ENCODE measurements at regions not wholly inside any gene's neighbourhood (a gene's known extent, or its start where the extent isn't known, plus 50 kb on each side); places are given as distances from the start of the nearest gene placed in this dataset.

DNA sequence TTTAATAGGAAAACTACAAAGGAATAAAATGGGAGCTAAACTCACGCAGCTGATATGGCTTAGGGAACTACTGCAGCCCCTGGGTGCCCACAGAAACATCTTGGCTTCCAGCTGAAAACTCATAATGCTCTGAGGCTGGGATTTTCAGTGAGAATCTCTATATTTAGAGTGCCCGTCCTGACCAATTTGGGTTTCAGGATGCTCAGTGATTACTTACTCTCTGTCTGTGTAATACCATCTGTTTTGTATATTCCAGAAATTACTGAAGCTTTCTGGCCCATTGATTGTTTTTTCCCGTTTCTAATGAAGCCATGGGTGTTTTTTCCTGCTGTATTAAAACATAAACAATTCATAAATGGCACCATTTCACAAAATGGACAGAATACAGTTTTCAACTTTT is 50.6 kb upstream of the ZNF385D start:
- H3K4me3 ChIP-seq (ENCODE audit: low read length): no peak overlapping the region
- no peak for DNase-seq (ENCODE audit: low read depth, low spot score)

DNA sequence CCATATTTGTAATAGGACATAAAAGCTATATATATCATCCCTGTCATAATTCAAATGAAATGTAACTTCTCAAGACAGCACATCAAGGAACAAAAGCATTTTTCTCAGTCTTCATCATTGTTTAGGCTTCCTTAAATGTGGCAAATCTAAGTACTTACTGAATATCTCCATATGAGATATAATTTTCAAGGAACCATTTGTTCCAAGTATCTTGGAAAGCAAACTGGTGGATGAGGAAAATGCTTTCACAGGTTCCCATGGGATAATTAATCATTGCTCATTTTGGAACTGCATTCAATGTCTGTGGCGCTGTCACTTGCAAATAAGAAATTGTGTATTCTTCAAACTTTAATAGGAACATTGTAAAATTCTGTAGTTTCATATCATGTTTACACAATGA is 52.6 kb upstream of the ZNF385D start:
- no peak for DNase-seq (ENCODE audit: low read depth, low spot score)
- H3K4me3 ChIP-seq (ENCODE audit: low read length): no peak overlapping the region

DNA sequence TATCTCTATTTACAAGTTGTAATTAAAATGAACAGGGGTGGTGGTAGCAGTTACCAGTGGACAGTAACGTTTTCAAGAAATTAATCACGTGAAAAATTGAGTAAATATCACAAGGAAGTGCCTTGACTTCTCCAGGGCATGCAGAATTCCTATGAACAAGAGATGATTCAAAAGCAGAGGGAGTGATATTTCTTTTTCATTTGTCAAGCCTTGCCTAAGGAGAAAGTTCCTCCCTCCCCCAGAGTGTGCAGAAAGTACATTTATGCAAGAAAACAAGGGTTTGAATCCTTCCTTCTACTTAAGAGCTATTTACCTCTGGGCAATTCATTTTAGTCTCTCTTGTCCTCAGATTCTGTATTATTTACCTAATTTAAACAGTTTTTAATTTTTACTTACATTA is 53.3 kb upstream of the ZNF385D start:
- no peak for DNase-seq (ENCODE audit: low read depth, low spot score)
- no peak overlapping the region for H3K4me3 ChIP-seq (ENCODE audit: low read length)

DNA sequence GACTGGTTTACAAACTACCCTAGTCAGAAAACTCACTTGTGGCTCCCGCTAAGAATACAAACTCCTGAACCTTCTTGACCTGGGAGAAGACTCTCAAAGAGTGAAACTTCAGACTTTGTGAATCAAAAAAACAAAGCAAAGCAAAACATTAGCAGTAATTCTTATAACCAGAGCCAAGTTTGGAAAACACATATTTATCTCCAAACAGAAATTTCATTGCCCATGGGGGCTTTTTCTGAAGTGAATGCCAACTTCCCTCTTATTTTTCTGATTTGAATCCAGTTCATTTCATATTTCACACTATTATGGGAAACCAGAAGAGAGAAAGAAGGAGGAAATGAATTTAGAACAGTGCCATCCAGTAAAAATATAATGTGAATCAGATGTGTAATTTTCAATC is 55.7 kb upstream of the ZNF385D start:
- DNase-seq (ENCODE audit: low read depth, low spot score): no peak
- H3K4me3 ChIP-seq (ENCODE audit: low read length): no peak overlapping the region

DNA sequence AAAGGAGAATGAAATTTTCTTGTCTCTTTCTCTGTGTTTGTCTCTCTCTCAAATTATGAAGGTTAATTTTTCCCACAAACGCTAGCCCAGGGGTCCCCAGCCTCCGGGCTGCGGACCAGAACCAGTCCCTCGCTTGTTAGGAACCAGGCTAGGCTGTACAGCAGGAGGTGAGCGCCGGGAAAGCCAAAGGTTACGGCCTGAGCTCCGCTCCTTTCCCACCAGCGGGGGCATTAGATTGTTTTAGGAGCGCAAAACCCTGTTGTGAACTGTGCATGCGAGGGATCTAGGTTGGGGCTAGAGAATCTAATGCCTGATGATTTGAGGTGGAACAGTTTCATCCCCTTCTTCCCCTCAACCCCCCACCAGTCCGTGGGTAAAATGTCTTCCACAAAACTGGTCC is 74.7 kb upstream of the ZNF385D start:
- no peak overlapping the region for H3K4me3 ChIP-seq (ENCODE audit: low read length)
- DNase-seq (ENCODE audit: low read depth, low spot score): no peak

DNA sequence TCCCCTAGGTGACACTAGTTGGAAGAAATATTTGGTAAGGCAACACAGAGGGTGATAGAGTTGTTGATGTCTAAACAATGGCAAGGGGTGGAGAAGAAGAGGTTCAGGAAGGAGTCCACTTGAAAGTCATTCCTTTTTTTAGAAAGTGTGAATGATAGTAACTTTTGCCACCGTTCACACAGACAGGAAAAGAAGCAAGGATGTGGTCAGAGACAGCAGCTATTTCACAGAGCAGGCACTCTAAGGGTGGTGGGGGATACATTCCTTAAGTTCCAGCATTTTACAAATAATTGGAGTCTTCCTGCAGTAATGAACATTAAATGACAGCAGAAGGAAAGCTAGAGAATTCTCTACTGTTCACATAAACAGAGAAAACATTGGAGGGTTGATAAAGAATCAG is 75.4 kb upstream of the ZNF385D start:
- no peak for DNase-seq (ENCODE audit: low read depth, low spot score)
- no peak overlapping the region for H3K4me3 ChIP-seq (ENCODE audit: low read length)

DNA sequence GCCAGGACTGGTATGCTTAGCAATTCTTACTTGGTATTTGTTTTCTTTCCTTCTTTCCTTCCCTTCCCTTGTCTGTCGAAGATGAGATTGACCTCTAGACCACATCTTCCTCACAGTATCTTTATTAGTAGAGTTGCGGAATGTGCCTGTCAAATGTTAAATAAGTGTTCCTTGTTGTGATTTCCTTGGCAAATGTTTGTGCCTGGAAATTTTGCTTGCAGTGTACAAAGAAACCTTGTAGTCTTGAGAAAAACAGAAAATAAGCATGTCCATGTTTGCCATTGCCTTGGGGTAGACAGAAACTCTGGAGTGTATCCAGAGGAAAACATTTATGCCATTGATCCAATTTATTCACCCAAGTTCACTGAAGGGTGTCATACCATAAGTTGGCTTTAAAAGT is 79.5 kb upstream of the ZNF385D start:
- no peak overlapping the region for H3K4me3 ChIP-seq (ENCODE audit: low read length)
- DNase-seq (ENCODE audit: low read depth, low spot score): no peak

DNA sequence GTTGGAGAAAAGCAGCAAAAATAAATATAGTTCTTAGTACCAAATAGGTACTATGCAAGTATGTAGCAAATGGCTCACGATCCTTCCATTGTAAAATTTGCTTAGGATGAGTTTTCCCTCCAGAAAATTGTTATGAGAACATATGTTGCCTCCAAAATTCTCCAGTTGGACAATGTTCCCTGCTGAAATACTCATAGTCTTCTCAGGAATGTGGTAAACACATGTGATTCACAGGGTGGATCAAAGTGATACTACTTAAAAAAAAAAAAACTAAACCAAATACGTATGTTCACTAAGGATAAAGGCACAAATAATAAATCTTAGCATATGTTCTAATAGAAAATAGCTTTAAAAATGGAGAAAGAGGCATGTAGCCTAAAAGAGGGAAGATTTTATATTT is 84.3 kb upstream of the ZNF385D start:
- H3K4me3 ChIP-seq (ENCODE audit: low read length): no peak overlapping the region
- no peak for DNase-seq (ENCODE audit: low read depth, low spot score)

DNA sequence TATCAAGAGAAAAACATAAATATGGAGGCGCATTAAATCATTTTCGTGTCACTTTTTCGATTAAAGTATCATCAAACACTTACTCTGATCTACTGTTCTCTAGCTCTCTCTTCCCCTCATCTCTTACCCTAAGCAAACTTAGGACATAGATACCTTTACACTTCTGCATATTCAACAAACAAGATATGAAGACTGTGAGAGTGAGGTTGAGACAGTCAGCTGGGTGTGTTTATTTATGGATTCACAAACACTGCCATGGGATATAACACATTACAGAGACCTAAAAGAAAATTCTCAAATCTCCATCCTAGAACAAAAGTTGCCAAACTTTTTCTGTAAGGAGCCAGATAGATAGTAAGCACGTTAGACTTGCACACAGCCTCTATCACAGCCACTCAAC is 85.2 kb upstream of the ZNF385D start:
- no peak for DNase-seq (ENCODE audit: low read depth, low spot score)
- no peak overlapping the region for H3K4me3 ChIP-seq (ENCODE audit: low read length)

DNA sequence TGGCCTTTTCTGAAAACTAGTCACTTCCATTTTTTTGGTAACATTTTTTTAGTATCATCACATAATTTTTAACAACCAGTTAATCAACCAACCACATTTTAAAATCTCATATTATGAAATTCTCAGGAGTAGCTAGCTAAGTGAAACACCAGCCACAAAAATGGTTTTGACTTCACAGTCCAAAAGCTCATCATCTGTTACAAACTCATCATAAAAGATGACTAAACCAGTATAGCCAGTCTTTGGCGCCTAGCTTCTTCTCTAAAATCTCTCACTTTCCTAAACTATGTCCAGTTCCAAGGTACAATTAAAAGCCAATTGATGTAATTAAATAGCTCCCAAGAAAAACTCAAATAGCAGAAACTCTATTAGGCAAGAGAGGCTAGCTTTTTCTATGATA is 88.2 kb upstream of the ZNF385D start:
- no peak for DNase-seq (ENCODE audit: low read depth, low spot score)
- H3K4me3 ChIP-seq (ENCODE audit: low read length): no peak overlapping the region

DNA sequence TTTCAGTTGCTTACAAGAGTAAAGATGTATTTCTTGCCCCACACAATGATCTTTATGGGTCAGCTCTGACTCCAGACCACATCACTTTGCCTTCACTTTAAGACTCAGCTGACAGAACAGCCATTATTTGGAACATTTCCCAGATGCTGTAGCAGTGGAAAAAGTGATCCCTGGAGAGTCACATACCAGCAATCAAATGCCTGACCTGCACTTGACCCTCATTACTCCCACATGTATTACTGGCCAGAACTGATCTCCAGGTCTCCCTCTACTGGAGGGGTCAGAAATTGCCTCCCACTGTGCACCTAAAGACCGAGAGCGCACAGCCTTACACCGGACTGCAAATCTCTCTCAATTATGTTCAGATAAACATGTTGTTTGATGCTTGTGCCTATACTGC is 88.6 kb upstream of the ZNF385D start:
- no peak for DNase-seq (ENCODE audit: low read depth, low spot score)
- no peak overlapping the region for H3K4me3 ChIP-seq (ENCODE audit: low read length)

DNA sequence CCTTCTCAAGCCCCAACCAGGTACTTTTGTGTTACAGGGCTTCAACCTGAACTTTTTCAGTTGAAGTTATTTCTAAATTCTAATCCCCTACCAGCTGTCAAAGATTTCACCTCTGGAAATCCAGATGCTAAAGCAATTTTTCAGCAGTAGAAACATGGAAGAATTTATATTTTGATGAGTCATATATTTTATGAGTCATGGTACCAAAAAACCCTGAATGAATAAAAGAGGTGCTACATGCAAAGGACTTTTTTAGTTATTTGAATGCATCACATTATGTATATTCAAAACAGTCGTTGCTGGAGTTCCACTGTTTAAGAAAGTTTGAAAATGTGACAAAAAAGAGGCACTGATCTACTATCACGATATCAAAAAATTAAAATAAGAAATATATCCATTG is 96.0 kb upstream of the ZNF385D start:
- no peak for DNase-seq (ENCODE audit: low read depth, low spot score)
- H3K4me3 ChIP-seq (ENCODE audit: low read length): no peak overlapping the region

DNA sequence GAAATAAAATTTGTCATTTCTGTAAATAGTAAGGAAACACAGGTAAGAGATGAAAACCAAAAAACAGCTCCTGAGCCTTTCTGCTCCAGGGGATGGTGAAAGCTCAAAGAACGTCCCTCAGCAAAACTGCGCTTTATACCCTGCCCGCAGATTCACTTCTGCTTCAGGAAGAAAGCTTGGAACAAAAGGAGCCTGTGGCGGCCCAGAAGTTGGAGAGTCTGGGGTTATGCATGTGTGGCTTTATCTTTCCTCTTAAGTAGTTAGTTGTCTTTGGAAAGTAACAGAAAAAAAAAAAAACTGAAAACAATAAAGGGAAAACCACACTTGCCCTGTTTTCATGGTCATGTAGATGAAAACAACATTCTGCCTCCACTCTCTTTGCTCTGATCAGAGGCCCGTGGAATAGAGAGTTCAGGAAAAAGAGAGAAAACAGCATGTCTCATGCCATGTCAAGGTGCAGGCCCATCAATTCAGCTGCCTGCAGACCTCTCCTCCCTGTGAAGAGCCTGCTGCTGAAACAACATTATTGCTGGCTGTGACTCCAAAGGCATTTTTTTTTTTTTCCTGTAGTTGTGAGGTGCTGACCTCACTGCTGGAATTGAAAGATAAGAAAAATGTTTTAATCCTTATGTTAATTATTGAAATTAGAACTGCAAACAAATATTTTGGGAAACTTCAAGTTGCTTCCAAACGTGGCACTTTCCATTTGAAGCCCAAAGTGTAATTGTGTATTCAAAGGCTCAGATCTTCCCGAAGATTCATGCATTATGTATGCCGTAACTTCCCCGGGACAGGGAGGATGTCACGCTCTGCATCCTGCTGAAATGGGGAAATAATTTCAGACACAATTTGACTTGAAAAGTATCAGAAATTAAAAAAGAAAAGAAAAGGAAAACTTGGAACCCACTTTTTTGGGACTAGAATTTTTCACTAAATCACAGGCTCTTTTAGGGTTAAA is 108.4 kb upstream of the ZNF385D start:
- H3K4me3 ChIP-seq (ENCODE audit: low read length): no peak overlapping the region
- no peak for DNase-seq (ENCODE audit: low read depth, low spot score)

DNA sequence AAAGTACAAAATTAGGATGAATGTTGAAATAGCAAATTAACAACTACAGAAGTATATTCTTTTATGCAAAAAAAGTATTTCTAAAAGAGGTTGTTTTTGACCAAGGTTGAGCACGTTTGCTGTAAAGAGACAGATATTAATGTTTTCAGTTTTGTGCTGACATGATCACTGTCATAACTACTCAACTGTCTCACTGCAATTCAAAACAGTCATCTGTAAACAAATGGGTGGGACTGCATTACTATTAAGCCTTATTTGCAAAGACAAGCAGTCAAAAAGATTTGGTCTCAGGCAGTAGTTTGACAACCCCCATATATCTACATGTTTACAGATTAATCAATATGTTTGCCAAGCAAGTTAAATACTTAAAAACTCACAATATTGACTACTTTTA is 109.1 kb upstream of the ZNF385D start:
- no peak for DNase-seq (ENCODE audit: low read depth, low spot score)
- no peak overlapping the region for H3K4me3 ChIP-seq (ENCODE audit: low read length)

DNA sequence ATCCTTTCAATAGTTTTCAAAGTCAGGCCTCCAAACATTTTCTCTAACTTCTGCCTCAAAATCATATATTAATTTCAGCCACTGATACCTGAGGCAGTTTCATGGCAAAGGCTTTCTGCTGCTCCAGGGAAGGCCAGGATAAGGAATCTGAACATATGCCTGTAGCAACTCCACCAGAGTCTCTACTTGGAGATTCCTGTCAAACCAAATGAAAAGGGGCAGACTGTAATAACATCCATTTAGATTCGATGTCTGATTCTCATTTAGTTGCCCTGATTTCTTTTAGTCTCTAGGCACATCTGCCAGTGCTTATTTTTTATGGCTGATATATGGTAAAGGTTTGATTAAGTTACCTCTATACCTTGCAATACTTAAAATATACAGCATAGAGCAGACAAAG is 109.6 kb upstream of the ZNF385D start:
- DNase-seq (ENCODE audit: low read depth, low spot score): no peak
- H3K4me3 ChIP-seq (ENCODE audit: low read length): no peak overlapping the region

DNA sequence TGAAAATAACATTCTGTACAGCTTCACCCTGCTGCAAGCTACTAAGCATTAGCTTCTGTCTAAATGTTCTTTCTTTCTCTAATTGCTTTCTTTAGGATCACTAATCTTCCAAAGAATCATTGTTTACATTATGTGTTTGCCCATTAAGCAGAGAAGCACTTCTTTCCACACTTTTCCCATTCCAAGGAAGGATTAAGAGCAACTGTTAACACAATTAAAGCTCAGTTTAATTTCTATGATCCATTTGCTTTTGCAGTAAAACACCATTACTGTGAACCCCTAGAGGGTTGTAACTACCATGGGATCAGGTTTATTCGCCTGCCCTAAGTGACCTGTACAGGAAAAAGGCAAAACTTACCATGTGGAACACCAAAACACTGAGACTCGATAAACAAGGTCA is 125.8 kb upstream of the ZNF385D start:
- no peak overlapping the region for H3K4me3 ChIP-seq (ENCODE audit: low read length)
- DNase-seq (ENCODE audit: low read depth, low spot score): no peak

DNA sequence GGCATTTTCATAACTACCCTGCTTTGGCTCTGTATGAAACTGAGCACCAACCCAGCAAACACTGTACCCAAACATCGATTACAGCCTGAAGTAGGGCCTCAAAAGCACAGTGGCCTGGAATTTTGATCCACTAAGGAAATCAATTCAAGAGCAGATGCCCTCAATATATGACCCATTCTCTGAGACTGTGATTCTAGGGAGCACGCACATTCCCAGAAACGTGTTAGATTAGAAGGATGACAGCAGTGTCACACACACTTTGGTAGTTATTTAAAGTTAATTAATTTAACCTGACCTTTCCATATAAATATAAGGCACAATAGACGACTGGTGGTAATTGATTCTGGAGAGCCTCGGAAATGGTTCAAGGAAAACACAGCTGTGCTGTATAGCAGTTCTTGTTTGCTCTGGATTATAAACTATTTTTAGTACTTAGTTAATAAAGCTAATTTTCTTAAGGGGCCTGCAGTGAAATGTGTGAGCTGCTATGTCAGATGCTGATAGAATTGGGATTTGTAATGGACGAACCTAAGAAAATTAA is 126.3 kb upstream of the ZNF385D start:
- no peak for DNase-seq (ENCODE audit: low read depth, low spot score)
- no peak overlapping the region for H3K4me3 ChIP-seq (ENCODE audit: low read length)

DNA sequence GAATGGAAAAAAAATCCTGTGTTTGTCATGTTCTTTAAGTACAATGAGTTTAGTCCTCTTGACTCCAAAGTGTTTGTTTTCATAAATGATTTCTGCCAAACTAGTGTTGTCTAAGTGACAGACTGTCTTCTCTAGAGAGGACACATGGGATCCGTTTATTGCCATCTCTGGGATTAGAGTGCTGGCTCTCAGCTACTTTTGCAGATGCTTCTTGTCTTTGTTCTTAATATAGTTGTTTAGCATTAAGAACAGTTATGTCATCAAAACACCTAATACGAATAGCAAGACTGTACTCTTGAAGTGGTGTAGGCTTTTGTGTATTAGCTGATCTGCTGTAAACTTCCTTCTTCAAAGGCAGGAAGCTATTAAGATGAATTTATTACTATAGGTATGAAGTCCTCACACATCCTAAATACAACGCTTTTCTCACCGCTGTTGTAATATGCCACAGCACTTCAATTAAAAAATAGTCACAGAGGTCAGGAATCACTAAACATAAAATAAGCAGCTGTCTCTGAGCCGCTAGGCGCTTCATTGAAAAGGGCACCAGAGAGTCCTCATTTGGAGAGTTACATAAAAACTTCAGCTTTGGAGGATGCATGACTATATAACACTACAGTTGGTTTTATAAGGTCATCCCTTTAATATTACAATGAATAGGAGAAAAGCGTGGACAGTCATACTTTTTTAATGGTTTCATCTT is 128.3 kb upstream of the ZNF385D start:
- no peak overlapping the region for H3K4me3 ChIP-seq (ENCODE audit: low read length)
- no peak for DNase-seq (ENCODE audit: low read depth, low spot score)

DNA sequence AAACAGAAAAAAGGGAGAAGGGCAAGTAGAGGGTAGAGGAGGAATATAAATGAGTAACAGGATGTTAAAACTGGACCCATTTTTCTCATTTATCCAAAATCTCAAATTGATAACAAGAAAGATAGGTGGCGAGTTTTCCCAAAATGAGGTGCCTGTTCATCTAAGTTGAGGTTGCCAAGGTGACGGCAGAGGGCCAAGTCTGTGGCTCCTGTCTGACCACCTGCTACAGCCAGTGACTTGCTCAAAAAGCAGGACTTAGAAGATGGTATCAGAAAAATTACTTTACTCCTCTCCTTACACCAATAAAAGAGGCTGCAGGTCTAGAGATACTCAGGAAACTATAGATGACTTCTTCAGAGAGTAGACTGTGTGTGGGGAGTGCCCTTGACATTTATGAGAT is 137.6 kb upstream of the ZNF385D start:
- no peak overlapping the region for H3K4me3 ChIP-seq (ENCODE audit: low read length)
- DNase-seq (ENCODE audit: low read depth, low spot score): no peak

DNA sequence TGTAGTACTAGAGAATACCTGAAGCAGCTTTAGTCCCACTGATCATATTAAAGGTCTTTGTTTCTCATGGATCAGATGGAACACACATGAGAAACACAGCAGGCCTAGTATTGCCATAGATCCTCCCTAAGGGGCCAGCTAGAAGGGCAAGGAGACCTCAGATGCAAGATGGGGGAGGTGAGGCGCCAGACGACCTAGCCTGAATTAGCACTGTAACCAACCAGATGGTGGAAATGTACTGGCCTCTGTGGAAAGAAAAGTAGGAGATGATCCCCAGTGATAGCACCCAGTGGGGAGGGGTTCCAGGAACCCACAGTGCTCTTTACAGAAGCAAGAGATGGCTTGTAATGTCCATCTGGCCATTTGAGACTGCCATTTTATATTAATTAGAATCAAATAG is 138.2 kb upstream of the ZNF385D start:
- H3K4me3 ChIP-seq (ENCODE audit: low read length): no peak overlapping the region
- DNase-seq (ENCODE audit: low read depth, low spot score): no peak

Measured in Jurkat, Clone E6-1 (cell line).